Progenitor cell of endocrine pancreas (in vitro differentiated cells): ENCODE measurements at regions not wholly inside any gene's neighbourhood (a gene's known extent, or its start where the extent isn't known, plus 50 kb on each side); places are given as distances from the start of the nearest gene placed in this dataset.

ENCODE experiments used
- DNase-seq: peaks from one replicate; pipeline ENCODE4 v3.0.0; 2021; ENCODE audit warnings: low spot score; ENCODE audit not compliant: unreplicated experiment
- H3K27ac Mint-ChIP-seq: 2 replicates; pipeline ENCODE4 v1.8.0; 2021; ENCODE audit warnings: mild to moderate bottlenecking, moderate library complexity, mixed read lengths
- H3K27me3 Mint-ChIP-seq: 2 replicates; pipeline ENCODE4 v1.8.0; 2021; ENCODE audit warnings: mixed read lengths
- H3K36me3 Mint-ChIP-seq: 2 replicates; pipeline ENCODE4 v1.8.0; 2022; ENCODE audit warnings: mixed read lengths; ENCODE audit not compliant: insufficient read depth
- H3K4me1 Mint-ChIP-seq: 2 replicates; pipeline ENCODE4 v1.8.0; 2021; ENCODE audit warnings: low read depth, mixed read lengths
- H3K4me3 Mint-ChIP-seq: 2 replicates; pipeline ENCODE4 v1.8.0; 2021; ENCODE audit warnings: low read depth, mild to moderate bottlenecking, moderate library complexity, mixed read lengths
- H3K9me3 Mint-ChIP-seq: 2 replicates; pipeline ENCODE4 v1.8.0; 2021; ENCODE audit warnings: low read depth, mixed read lengths
- TF ChIP-seq, protein P1 (sequence below): fragments of 200-600 bp; sonication (generic); IDR thresholded peaks from one replicate; pipeline ENCODE4 v1.5.0; 2021; ENCODE audit warnings: antibody characterized with exemption, mild to moderate bottlenecking; ENCODE audit not compliant: unreplicated experiment

- H3K4me3 Mint-ChIP-seq = no peak overlapping the region
- H3K27me3 Mint-ChIP-seq = peaks cover 6% of the 10 kb centered on the region
- H3K27ac Mint-ChIP-seq = no peak overlapping the region
- H3K9me3 Mint-ChIP-seq = peaks cover 3% of the 10 kb centered on the region
- no peak for DNase-seq
- H3K4me1 Mint-ChIP-seq = no peaks in the 10 kb centered on the region
- TF ChIP-seq, protein P1, sequence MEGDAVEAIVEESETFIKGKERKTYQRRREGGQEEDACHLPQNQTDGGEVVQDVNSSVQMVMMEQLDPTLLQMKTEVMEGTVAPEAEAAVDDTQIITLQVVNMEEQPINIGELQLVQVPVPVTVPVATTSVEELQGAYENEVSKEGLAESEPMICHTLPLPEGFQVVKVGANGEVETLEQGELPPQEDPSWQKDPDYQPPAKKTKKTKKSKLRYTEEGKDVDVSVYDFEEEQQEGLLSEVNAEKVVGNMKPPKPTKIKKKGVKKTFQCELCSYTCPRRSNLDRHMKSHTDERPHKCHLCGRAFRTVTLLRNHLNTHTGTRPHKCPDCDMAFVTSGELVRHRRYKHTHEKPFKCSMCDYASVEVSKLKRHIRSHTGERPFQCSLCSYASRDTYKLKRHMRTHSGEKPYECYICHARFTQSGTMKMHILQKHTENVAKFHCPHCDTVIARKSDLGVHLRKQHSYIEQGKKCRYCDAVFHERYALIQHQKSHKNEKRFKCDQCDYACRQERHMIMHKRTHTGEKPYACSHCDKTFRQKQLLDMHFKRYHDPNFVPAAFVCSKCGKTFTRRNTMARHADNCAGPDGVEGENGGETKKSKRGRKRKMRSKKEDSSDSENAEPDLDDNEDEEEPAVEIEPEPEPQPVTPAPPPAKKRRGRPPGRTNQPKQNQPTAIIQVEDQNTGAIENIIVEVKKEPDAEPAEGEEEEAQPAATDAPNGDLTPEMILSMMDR = no peak
- no peaks in the 10 kb centered on the region for H3K36me3 Mint-ChIP-seq
Observed at GRCh38 chr3:194905696-194906095, 220.0 kb downstream of the FAM43A start.

DNA sequence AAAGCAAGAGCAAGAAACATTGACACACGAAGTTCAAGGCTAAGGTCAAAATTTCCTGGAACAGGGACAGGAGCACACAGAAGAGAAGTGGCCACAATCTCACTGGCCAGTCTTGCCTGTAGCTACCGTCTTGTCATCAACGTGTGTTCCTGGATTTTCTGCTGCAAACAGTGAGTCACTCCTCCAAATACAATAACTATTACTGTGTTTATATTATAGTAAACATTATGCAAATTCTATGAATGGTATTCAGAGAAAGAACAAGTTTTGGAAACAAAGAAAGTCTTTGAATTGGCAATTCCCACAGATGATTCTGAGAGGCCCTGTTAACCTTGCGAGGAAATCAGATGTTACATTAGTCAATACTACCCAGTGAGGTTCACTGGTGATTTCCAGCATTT is 220.5 kb downstream of the FAM43A start:
- H3K27me3 Mint-ChIP-seq = peaks cover 8% of the 10 kb centered on the region

GRCh38 chr3:194906970-194907629 is 221.4 kb downstream of the FAM43A start:
- Mint-ChIP-seq H3K9me3 (peaks cover 3% of the 10 kb centered on the region), H3K4me3 (no peak overlapping the region), H3K36me3 (no peaks in the 10 kb centered on the region), H3K27me3 (peaks cover 10% of the 10 kb centered on the region), H3K27ac (peak overlapping the region; percentile 67), H3K4me1 (no peaks in the 10 kb centered on the region)
- DNase-seq = no peak
- TF ChIP-seq, protein P1 = no peak

More for the DNA sequence above, 220.5 kb downstream of the FAM43A start:
- no peaks in the 10 kb centered on the region for H3K4me1 Mint-ChIP-seq
- TF ChIP-seq, protein P1 = no peak
- DNase-seq = no peak
- H3K27ac Mint-ChIP-seq = no peak overlapping the region
- H3K36me3 Mint-ChIP-seq = no peaks in the 10 kb centered on the region
- peaks cover 3% of the 10 kb centered on the region for H3K9me3 Mint-ChIP-seq
- no peak overlapping the region for H3K4me3 Mint-ChIP-seq

GRCh38 chr3:194907811-194908210 is 222.1 kb downstream of the FAM43A start:
- DNase-seq = no peak
- no peaks in the 10 kb centered on the region for H3K36me3 Mint-ChIP-seq
- TF ChIP-seq, protein P1 = no peak
- H3K27ac Mint-ChIP-seq = no peak overlapping the region
- H3K9me3 Mint-ChIP-seq = peaks cover 3% of the 10 kb centered on the region
- H3K27me3 Mint-ChIP-seq = peaks cover 11% of the 10 kb centered on the region
- no peak overlapping the region for H3K4me3 Mint-ChIP-seq
- H3K4me1 Mint-ChIP-seq = no peaks in the 10 kb centered on the region

- DNase-seq = no peak
- H3K9me3 Mint-ChIP-seq = peaks cover 3% of the 10 kb centered on the region
- H3K4me1 Mint-ChIP-seq = no peaks in the 10 kb centered on the region
- peaks cover 17% of the 10 kb centered on the region for H3K27me3 Mint-ChIP-seq
- TF ChIP-seq, protein P1 = no peak
- no peak overlapping the region for H3K4me3 Mint-ChIP-seq
- no peaks in the 10 kb centered on the region for H3K36me3 Mint-ChIP-seq
- H3K27ac Mint-ChIP-seq = no peak overlapping the region
Observed at GRCh38 chr3:194908496-194908895, 222.8 kb downstream of the FAM43A start.
